ENCODE measurements at regions not wholly inside any gene's neighbourhood (a gene's known extent, or its start where the extent isn't known, plus 50 kb on each side); places are given as distances from the start of the nearest gene placed in this dataset.
"Not testable (repeated sequence)": the region's sequence is repeated elsewhere in the genome, so short reads cannot be mapped to it uniquely, and the experiment has no call there.

- DNase-seq = no peak
Observed at GRCh38 chr6:37580176-37580955, 80.7 kb upstream of the CCDC167 start.

- no peak for DNase-seq
Observed at GRCh38 chr6:37579444-37580067, 79.9 kb upstream of the CCDC167 start.

- DNase-seq = no peak
Observed at GRCh38 chr6:37578104-37578503, 78.4 kb upstream of the CCDC167 start.

- no peak for DNase-seq
Observed at GRCh38 chr6:37576336-37576737, 76.6 kb upstream of the CCDC167 start.

GRCh38 chr6:37575221-37575620 lies 75.5 kb upstream of the CCDC167 start:
- DNase-seq = no peak

- DNase-seq = no peak
Observed at GRCh38 chr6:37572334-37572733, 72.6 kb upstream of the CCDC167 start.

GRCh38 chr6:37570482-37571133 lies 70.9 kb upstream of the CCDC167 start:
- no peak for DNase-seq

- DNase-seq = no peak
Observed at GRCh38 chr6:37569743-37570481, 70.2 kb upstream of the CCDC167 start.

GRCh38 chr6:37569317-37569716 lies 69.6 kb upstream of the CCDC167 start:
- no peak for DNase-seq

- no peak for DNase-seq
Observed at GRCh38 chr6:37566950-37567349, 67.3 kb upstream of the CCDC167 start.

- DNase-seq = peak; percentile 64
Observed at GRCh38 chr6:37566111-37566949, 66.6 kb upstream of the CCDC167 start.

- no peak for DNase-seq
Observed at GRCh38 chr6:37565267-37566110, 65.8 kb upstream of the CCDC167 start.

- not testable (repeated sequence) for DNase-seq
Observed at GRCh38 chr6:37562926-37563288, 63.2 kb upstream of the CCDC167 start.

GRCh38 chr6:37561361-37561760 lies 61.7 kb upstream of the CCDC167 start:
- no peak for DNase-seq

- DNase-seq = no peak
Observed at GRCh38 chr6:37560737-37561103, 61.0 kb upstream of the CCDC167 start.

- DNase-seq = no peak
Observed at GRCh38 chr6:37559501-37559900, 59.8 kb upstream of the CCDC167 start.

GRCh38 chr6:37559050-37559449 lies 59.4 kb upstream of the CCDC167 start:
- no peak for DNase-seq

GRCh38 chr6:37558646-37559045 lies 59.0 kb upstream of the CCDC167 start:
- no peak for DNase-seq

- DNase-seq = no peak
Observed at GRCh38 chr6:37558168-37558567, 58.5 kb upstream of the CCDC167 start.

- DNase-seq = no peak
Observed at GRCh38 chr6:37557645-37558114, 58.0 kb upstream of the CCDC167 start.

- no peak for DNase-seq
Observed at GRCh38 chr6:37556881-37557644, 57.4 kb upstream of the CCDC167 start.

Data from effector CD4-positive, alpha-beta T cell (primary cell).